ENCODE measurements at regions not wholly inside any gene's neighbourhood (a gene's known extent, or its start where the extent isn't known, plus 50 kb on each side); places are given as distances from the start of the nearest gene placed in this dataset.
"Not testable (repeated sequence)": the region's sequence is repeated elsewhere in the genome, so short reads cannot be mapped to it uniquely, and the experiment has no call there.

DNA sequence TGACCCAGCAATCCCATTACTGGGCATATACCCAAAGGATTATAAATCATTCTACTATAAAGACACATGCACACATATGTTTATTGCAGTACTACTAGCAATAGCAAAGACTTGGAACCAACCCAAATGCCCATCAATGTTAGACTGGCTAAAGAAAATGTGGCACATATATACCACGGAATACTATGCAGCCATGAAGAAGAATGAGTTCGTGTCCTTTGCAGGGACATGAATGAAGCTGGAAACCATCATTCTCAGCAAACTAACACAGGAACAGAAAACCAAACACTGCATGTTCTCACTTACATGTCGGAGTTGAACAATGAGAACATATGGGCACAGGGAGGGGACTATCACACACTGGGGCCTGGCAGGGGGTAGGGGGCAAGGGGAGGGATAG is 183.0 kb downstream of the HACE1 start:
- H4K91ac ChIP-seq (replicated peaks; ENCODE audit: insufficient read length, low read length); H4K20me1 ChIP-seq (replicated peaks in 1 of 2; ENCODE audit: control insufficient read depth in 1 of 2, insufficient read depth in 2 of 2, low read length in 2 of 2); H2BK15ac ChIP-seq (ENCODE audit: low read length); H3K79me2 ChIP-seq (ENCODE audit: control insufficient read depth in 1 of 2, insufficient read depth in 2 of 2, low read length in 2 of 2); H3K36me3 ChIP-seq (ENCODE audit: control insufficient read depth in 2 of 4, insufficient read depth in 4 of 4, low read length in 3 of 4); H3K14ac ChIP-seq (ENCODE audit: insufficient read length); H2BK12ac ChIP-seq (ENCODE audit: low read depth, low read length); H3K9me3 ChIP-seq (ENCODE audit: insufficient read depth in 2 of 2, low read depth in 1 of 2, low read length in 1 of 2); H2BK20ac ChIP-seq (ENCODE audit: low read length); H3K4me3 ChIP-seq (ENCODE audit: extremely low read depth in 1 of 4, insufficient read depth in 2 of 4, low read depth in 3 of 4, low read length in 4 of 4); H3K79me1 ChIP-seq (ENCODE audit: low read depth, low read length); DNase-seq (ENCODE audit: low read depth in 1 of 2, low spot score in 2 of 2); H2BK5ac ChIP-seq (ENCODE audit: low read depth, low read length); H3K4ac ChIP-seq (replicated peaks; ENCODE audit: insufficient read length, low read depth, low read length); H2AFZ ChIP-seq (ENCODE audit: low read length); H3K4me2 ChIP-seq (ENCODE audit: insufficient read depth in 1 of 2, low read depth in 2 of 2, low read length in 2 of 2); CTCF ChIA-PET (ENCODE audit: partially characterized antibody); H3K23ac ChIP-seq (ENCODE audit: insufficient read length); H3K18ac ChIP-seq (ENCODE audit: extremely low read depth, low read length); FAIRE-seq; H4K5ac ChIP-seq (ENCODE audit: insufficient read length, low read depth, low read length); H3K9ac ChIP-seq (replicated peaks in 1 of 4; ENCODE audit: extremely low read depth in 1 of 4, low read depth in 3 of 4, low read length in 3 of 4); H3K4me1 ChIP-seq (replicated peaks in 1 of 4; ENCODE audit: control insufficient read depth in 3 of 4, insufficient read depth in 4 of 4, low read length in 3 of 4); H2BK120ac ChIP-seq (replicated peaks; ENCODE audit: low read depth, low read length); POLR2A ChIA-PET (ENCODE audit: partially characterized antibody); H3K56ac ChIP-seq (replicated peaks; ENCODE audit: insufficient read length, low read depth, low read length); H3K23me2 ChIP-seq (ENCODE audit: low read depth, low read length); H3K27ac ChIP-seq (ENCODE audit: low read depth, low read length); H2AK5ac ChIP-seq (ENCODE audit: low read depth, low read length); H3K27me3 ChIP-seq (replicated peaks in 1 of 4; ENCODE audit: control insufficient read depth in 3 of 4, extremely low read depth in 1 of 4, insufficient read depth in 3 of 4, low read length in 3 of 4); H4K8ac ChIP-seq (ENCODE audit: extremely low read depth, insufficient read depth, low read length): not testable (repeated sequence)
- 90% methylated on average over 3 of the region's 3 CpGs; no CpG with 5 or more reads in 1 of the 2 experiments for WGBS, 2 experiments (ENCODE audit: extremely low coverage in 1 of 2, insufficient coverage in 1 of 2, insufficient read length in 1 of 2, insufficient replicate concordance in 2 of 2, low coverage in 1 of 2, low lambda C conversion rate in 2 of 2, missing lambda C conversion rate in 1 of 2)

GRCh38 chr6:104675161-104675560 is 184.6 kb downstream of the HACE1 start:
- H3K36me3 ChIP-seq (ENCODE audit: control insufficient read depth in 2 of 4, insufficient read depth in 4 of 4, low read length in 3 of 4); H3K56ac ChIP-seq (replicated peaks; ENCODE audit: insufficient read length, low read depth, low read length); H3K79me1 ChIP-seq (ENCODE audit: low read depth, low read length); H4K8ac ChIP-seq (ENCODE audit: extremely low read depth, insufficient read depth, low read length); H3K14ac ChIP-seq (ENCODE audit: insufficient read length); H3K4me1 ChIP-seq (replicated peaks in 1 of 4; ENCODE audit: control insufficient read depth in 3 of 4, insufficient read depth in 4 of 4, low read length in 3 of 4); H3K27ac ChIP-seq (ENCODE audit: low read depth, low read length); H2BK5ac ChIP-seq (ENCODE audit: low read depth, low read length); POLR2A ChIA-PET (ENCODE audit: partially characterized antibody); H3K23me2 ChIP-seq (ENCODE audit: low read depth, low read length); H2BK12ac ChIP-seq (ENCODE audit: low read depth, low read length); H3K23ac ChIP-seq (ENCODE audit: insufficient read length); H2AFZ ChIP-seq (ENCODE audit: low read length); H3K18ac ChIP-seq (ENCODE audit: extremely low read depth, low read length); H3K27me3 ChIP-seq (replicated peaks in 1 of 4; ENCODE audit: control insufficient read depth in 3 of 4, extremely low read depth in 1 of 4, insufficient read depth in 3 of 4, low read length in 3 of 4); H3K9ac ChIP-seq (replicated peaks in 1 of 4; ENCODE audit: extremely low read depth in 1 of 4, low read depth in 3 of 4, low read length in 3 of 4); DNase-seq (ENCODE audit: low read depth in 1 of 2, low spot score in 2 of 2); H4K5ac ChIP-seq (ENCODE audit: insufficient read length, low read depth, low read length); H2BK15ac ChIP-seq (ENCODE audit: low read length); H3K4me3 ChIP-seq (ENCODE audit: extremely low read depth in 1 of 4, insufficient read depth in 2 of 4, low read depth in 3 of 4, low read length in 4 of 4); H4K91ac ChIP-seq (replicated peaks; ENCODE audit: insufficient read length, low read length); H2BK20ac ChIP-seq (ENCODE audit: low read length); H3K79me2 ChIP-seq (ENCODE audit: control insufficient read depth in 1 of 2, insufficient read depth in 2 of 2, low read length in 2 of 2); FAIRE-seq; H2BK120ac ChIP-seq (replicated peaks; ENCODE audit: low read depth, low read length); H4K20me1 ChIP-seq (replicated peaks in 1 of 2; ENCODE audit: control insufficient read depth in 1 of 2, insufficient read depth in 2 of 2, low read length in 2 of 2); H3K9me3 ChIP-seq (ENCODE audit: insufficient read depth in 2 of 2, low read depth in 1 of 2, low read length in 1 of 2); H3K4ac ChIP-seq (replicated peaks; ENCODE audit: insufficient read length, low read depth, low read length); H3K4me2 ChIP-seq (ENCODE audit: insufficient read depth in 1 of 2, low read depth in 2 of 2, low read length in 2 of 2); H2AK5ac ChIP-seq (ENCODE audit: low read depth, low read length): not testable (repeated sequence)
- WGBS, 2 experiments (ENCODE audit: extremely low coverage in 1 of 2, insufficient coverage in 1 of 2, insufficient read length in 1 of 2, insufficient replicate concordance in 2 of 2, low coverage in 1 of 2, low lambda C conversion rate in 2 of 2, missing lambda C conversion rate in 1 of 2), result 88% methylated on average over 1 of the region's 1 CpG; no CpG with 5 or more reads in 1 of the 2 experiments
- CTCF ChIA-PET (ENCODE audit: partially characterized antibody), result interaction anchor here (1.3 to 1.4 kb wide), 2 partner anchors 9 to 149 kb away, joined by 3 read pairs; no protein-coding TSS in a partner anchor

Measured in H1 (cell line).